Spleen (tissue), 11 donors: ENCODE measurements at regions not wholly inside any gene's neighbourhood (a gene's known extent, or its start where the extent isn't known, plus 50 kb on each side); places are given as distances from the start of the nearest gene placed in this dataset.
A peak's percentile ranks its signal among the peaks of the same experiment; 100 is the strongest.

Experiments
- DNase-seq: peaks from one replicate; pipeline ENCODE4 v3.0.0-alpha.2; 2020
- H3K27ac ChIP-seq, 8 donors: fragments of 200-600 bp; sonication (generic) in 7 of 8; 1 replicate in 4 of 8; 2 replicates in 4 of 8; pipeline versions ENCODE4 v1.5.0 to v1.8.0; 2016 to 2021; ENCODE audit warnings: inconsistent platforms in 4 of 8, mild to moderate bottlenecking in 4 of 8, moderate library complexity in 1 of 8
- H3K27me3 ChIP-seq, 7 donors: fragments of 200-600 bp; sonication (generic) in 6 of 7; replicated peaks in 1 of 7; 1 replicate in 4 of 7; 2 replicates in 3 of 7; pipeline versions ENCODE4 v1.5.0 to v1.8.0; 2016 to 2021; ENCODE audit warnings: inconsistent platforms in 3 of 7, mild to moderate bottlenecking in 1 of 7
- H3K36me3 ChIP-seq, 6 donors: fragments of 200-600 bp; sonication (generic) in 5 of 6; 1 replicate in 4 of 6; 2 replicates in 2 of 6; pipeline versions ENCODE4 v1.5.0 to v1.8.0; 2016 to 2021; ENCODE audit warnings: inconsistent platforms in 2 of 6
- H3K4me1 ChIP-seq, 6 donors: fragments of 200-600 bp; sonication (generic) in 5 of 6; 1 replicate in 3 of 6; 2 replicates in 3 of 6; pipeline versions ENCODE4 v1.5.0 to v1.8.0; 2016 to 2021; ENCODE audit warnings: inconsistent platforms in 3 of 6
- H3K4me3 ChIP-seq, 8 donors: fragments of 200-600 bp; sonication (generic) in 7 of 8; 1 replicate in 4 of 8; 2 replicates in 4 of 8; pipeline versions ENCODE4 v1.5.0 to v1.8.0; 2016 to 2021; ENCODE audit warnings: inconsistent platforms in 4 of 8, mild to moderate bottlenecking in 4 of 8, moderate library complexity in 2 of 8
- H3K9me3 ChIP-seq, 8 donors: fragments of 200-600 bp; sonication (generic) in 7 of 8; 1 replicate in 4 of 8; 2 replicates in 4 of 8; pipeline versions ENCODE4 v1.5.0 to v1.8.0; 2016 to 2021; ENCODE audit warnings: inconsistent platforms in 4 of 8
- POLR2A ChIP-seq, 3 donors: fragments of 450-650 bp; IDR thresholded peaks; one replicate each; pipeline ENCODE4 v1.5.1; 2017; ENCODE audit warnings: antibody characterized with exemption in 3 of 3, mild to moderate bottlenecking in 1 of 3
- POLR2AphosphoS5 ChIP-seq, 3 donors: sonication (generic); formaldehyde crosslinking; IDR thresholded peaks; one replicate each; pipeline ENCODE4 v1.5.1; 2017; ENCODE audit warnings: antibody characterized with exemption in 3 of 3
- WGBS, 5 donors: extraction: QIAGEN DNeasy Blood & Tissue Kit in 3 of 5; methylation state at CpG; one replicate each; pipeline versions ENCODE4 v1.1.5 to v1.1.7; 2013 to 2018; 5-methylcytosine and 5-hydroxymethylcytosine counted together
- intact Hi-C: fragments of 100-400 bp; cut with DNase I; formaldehyde crosslinking; loops from one replicate; pipeline ENCODE4 v1.15.0; 2023; ENCODE audit warnings: low total_unique reads
- TF ChIP-seq, protein P1 (sequence below), 11 experiments: fragments of 200-600 bp in 7 of 11; fragments of 450-650 bp in 4 of 11; sonication (generic) in 4 of 11; IDR thresholded peaks in 8 of 11; conservative IDR thresholded peaks in 3 of 11; 1 replicate in 7 of 11; 2 replicates in 4 of 11; pipeline versions ENCODE4 v1.4.0 to v1.8.0; 2016 to 2021; ENCODE audit warnings: antibody characterized with exemption in 11 of 11, inconsistent platforms in 4 of 11, mild to moderate bottlenecking in 1 of 11
- donor health status: healthy with polysubstance abuse.
- donor health status: DM: no; HTN: no; CAD: no; lungs with moderate emphysema.
- donor health status: DM: no; HTN: no; CAD: no.
- donor health status: Bipolar disorder and iron deficiency.
- donor health status: healthy.
- donor health status: DM: no; HTN: no; CAD: no.
- donor health status: DM: yes; HTN: yes; CAD: no.

DNA sequence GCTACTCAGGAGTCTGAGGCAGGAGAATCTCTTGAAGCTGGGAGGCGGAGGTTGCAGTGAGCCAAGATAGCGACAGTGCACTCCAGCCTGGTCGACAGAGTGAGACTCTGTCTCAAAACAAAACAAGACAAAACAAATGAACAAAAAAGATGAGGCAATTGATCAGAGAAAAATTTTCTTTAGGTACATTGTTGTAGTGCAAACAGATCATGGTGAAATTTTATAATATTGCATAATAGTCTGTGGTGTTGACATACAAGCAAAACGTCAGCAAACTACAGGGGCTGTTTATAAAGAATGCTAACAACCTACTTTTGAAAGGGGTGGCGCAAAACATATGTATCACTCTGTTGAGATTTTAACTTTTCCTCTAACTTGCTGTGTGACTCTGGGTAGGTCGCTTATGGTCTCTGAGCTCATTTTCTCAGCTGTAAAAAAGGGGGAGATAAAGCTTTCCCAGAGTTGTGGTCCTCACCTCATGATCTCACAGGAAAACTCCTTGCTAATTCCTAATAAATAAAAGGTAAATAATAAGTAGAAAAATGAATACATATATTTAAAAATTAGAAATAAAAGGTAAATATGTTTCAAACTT lies 64.8 kb upstream of the NUP160 start:
- Histone ChIP-seq H3K9me3 (no peaks in the 10 kb centered on the region), H3K27ac (no peak overlapping the region), H3K27me3 (no peaks in the 10 kb centered on the region), H3K4me1 (peaks cover 25 to 73% (median 52%) of the 10 kb centered on the region in 6 donors), H3K4me3 (no peak overlapping the region), H3K36me3 (no peaks in the 10 kb centered on the region)
- intact Hi-C loops = loop anchor here (10.0 kb wide), 1 partner anchor 58 kb away; no protein-coding TSS in a partner anchor
- 55 to 72% (median 71%) methylated on average over 6 of the region's 6 CpGs for WGBS, 5 donors
- no peak for TF ChIP-seq POLR2A (IDR thresholded peaks at IDR 0.05)
- TF ChIP-seq, protein P1, sequence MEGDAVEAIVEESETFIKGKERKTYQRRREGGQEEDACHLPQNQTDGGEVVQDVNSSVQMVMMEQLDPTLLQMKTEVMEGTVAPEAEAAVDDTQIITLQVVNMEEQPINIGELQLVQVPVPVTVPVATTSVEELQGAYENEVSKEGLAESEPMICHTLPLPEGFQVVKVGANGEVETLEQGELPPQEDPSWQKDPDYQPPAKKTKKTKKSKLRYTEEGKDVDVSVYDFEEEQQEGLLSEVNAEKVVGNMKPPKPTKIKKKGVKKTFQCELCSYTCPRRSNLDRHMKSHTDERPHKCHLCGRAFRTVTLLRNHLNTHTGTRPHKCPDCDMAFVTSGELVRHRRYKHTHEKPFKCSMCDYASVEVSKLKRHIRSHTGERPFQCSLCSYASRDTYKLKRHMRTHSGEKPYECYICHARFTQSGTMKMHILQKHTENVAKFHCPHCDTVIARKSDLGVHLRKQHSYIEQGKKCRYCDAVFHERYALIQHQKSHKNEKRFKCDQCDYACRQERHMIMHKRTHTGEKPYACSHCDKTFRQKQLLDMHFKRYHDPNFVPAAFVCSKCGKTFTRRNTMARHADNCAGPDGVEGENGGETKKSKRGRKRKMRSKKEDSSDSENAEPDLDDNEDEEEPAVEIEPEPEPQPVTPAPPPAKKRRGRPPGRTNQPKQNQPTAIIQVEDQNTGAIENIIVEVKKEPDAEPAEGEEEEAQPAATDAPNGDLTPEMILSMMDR (IDR thresholded peaks at IDR 0.05 in 8 of 11, conservative IDR thresholded peaks at IDR 0.05 in 3 of 11) = no peak
- TF ChIP-seq POLR2AphosphoS5 (IDR thresholded peaks at IDR 0.05) = no peak
- DNase-seq = no peak

DNA sequence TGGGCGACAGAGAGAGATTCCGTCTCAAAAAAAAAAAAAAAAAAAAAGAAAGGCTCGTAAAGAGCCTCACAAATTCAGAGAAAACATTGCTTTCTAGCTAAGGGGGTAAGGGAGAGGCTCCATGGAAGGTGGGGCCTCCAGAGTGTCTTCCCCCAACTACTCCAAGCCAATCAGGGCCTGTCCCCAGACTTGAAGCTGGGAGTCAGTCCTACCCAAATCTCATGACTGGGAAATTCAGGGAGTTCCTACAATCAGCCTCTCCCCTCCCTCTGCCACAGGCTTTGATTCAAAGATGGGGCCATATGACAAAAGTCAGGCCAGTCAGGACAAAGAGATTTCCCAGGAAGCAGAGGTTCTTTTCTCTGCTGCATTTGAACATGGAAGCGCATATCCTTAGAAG lies 63.0 kb upstream of the NUP160 start:
- no peak overlapping the region for H3K4me3 ChIP-seq
- no peaks in the 10 kb centered on the region for H3K27me3 ChIP-seq
- H3K4me1 ChIP-seq = peaks cover 14 to 66% (median 37%) of the 10 kb centered on the region in 6 donors
- 92 to 100% (median 97%) methylated on average over 2 to 4 of the region's 4 CpGs for WGBS, 5 donors
- H3K36me3 ChIP-seq = no peaks in the 10 kb centered on the region
- TF ChIP-seq, protein P1 (IDR thresholded peaks at IDR 0.05 in 8 of 11, conservative IDR thresholded peaks at IDR 0.05 in 3 of 11) = no peak
- TF ChIP-seq POLR2A (IDR thresholded peaks at IDR 0.05) (no peak), POLR2AphosphoS5 (IDR thresholded peaks at IDR 0.05) (no peak)
- H3K9me3 ChIP-seq = no peaks in the 10 kb centered on the region
- intact Hi-C loops = loop anchor here (10.0 kb wide), 1 partner anchor 56 kb away; no protein-coding TSS in a partner anchor
- no peak for DNase-seq
- H3K27ac ChIP-seq = no peak overlapping the region

DNA sequence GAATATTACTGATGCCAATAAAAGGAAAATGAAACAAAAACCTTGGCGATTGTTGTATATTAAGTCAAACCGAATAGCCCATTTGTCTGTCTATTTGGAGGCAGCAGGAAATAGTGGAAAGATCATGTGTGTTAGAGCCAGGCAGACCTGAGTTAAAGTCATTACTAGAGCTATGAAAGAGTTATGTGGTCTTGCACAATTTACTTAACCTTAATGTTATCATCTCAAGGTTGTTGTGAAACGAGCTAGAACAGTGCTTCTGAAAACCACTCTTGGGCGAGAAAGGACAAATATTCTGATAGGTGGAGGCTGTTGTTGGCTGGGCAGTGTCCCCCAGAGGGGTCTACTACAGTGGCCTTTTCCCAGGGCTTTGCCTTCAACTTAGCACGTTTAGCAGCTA lies 60.0 kb upstream of the NUP160 start:
- TF ChIP-seq POLR2AphosphoS5 (IDR thresholded peaks at IDR 0.05) (no peak), POLR2A (IDR thresholded peaks at IDR 0.05) (no peak)
- TF ChIP-seq, protein P1 (IDR thresholded peaks at IDR 0.05 in 8 of 11, conservative IDR thresholded peaks at IDR 0.05 in 3 of 11) = no peak
- peaks cover 0 to 43% (median 16%) of the 10 kb centered on the region in 6 donors for H3K4me1 ChIP-seq
- WGBS, 5 donors = 30 to 50% (median 35%) methylated on average over 5 of the region's 5 CpGs
- H3K36me3 ChIP-seq = no peaks in the 10 kb centered on the region
- no peak for DNase-seq
- H3K4me3 ChIP-seq = no peak overlapping the region
- no peaks in the 10 kb centered on the region for H3K9me3 ChIP-seq
- peak overlapping the region in 2 of 8 donors; percentile 22 to 38 for H3K27ac ChIP-seq
- intact Hi-C loops = no loop called here
- H3K27me3 ChIP-seq = no peaks in the 10 kb centered on the region

DNA sequence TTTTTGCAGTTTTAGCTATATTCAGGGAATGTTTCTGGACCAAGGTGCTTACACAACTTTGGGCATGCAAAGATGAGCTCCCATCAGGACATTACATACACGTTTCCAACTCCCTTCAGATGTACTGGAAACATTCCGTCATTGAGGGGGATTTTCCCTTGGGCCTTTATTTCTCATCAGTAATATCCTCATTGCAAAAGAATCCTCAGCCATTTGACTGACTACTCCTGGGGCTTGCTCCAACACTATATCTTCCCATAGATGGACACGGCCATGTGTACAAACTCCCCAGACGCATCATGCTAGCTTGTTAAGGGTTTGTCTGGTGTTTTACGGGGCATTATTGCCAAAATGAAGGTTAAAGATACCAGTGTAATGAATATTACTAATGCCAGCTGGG lies 59.3 kb upstream of the NUP160 start:
- Histone ChIP-seq H3K9me3 (no peaks in the 10 kb centered on the region), H3K4me1 (peaks cover 0 to 36% (median 10%) of the 10 kb centered on the region in 6 donors), H3K36me3 (no peaks in the 10 kb centered on the region), H3K27ac (no peak overlapping the region), H3K4me3 (no peak overlapping the region), H3K27me3 (no peaks in the 10 kb centered on the region)
- WGBS, 5 donors = 84 to 93% (median 90%) methylated on average over 5 of the region's 5 CpGs
- no peak for DNase-seq
- intact Hi-C loops = no loop called here
- TF ChIP-seq POLR2A (IDR thresholded peaks at IDR 0.05) (no peak), POLR2AphosphoS5 (IDR thresholded peaks at IDR 0.05) (no peak)
- TF ChIP-seq, protein P1 (IDR thresholded peaks at IDR 0.05 in 8 of 11, conservative IDR thresholded peaks at IDR 0.05 in 3 of 11) = no peak
